SK-N-SH treated with all-trans-retinoic acid at 6 μM for 48 hours (cell line): ENCODE measurements at regions not wholly inside any gene's neighbourhood (a gene's known extent, or its start where the extent isn't known, plus 50 kb on each side); places are given as distances from the start of the nearest gene placed in this dataset.

ENCODE experiments used
- ARNTL ChIP-seq: fragments of 450-650 bp; formaldehyde crosslinking; IDR thresholded peaks from 2 replicates; pipeline ENCODE4 v1.5.0; 2020; ENCODE audit warnings: low read depth, mild to moderate bottlenecking, moderate library complexity, borderline replicate concordance
- BACH2 ChIP-seq: fragments of 250-450 bp; sonication (Bioruptor Pico); IDR thresholded peaks from 2 replicates; pipeline ENCODE4 v1.9.0; 2021; ENCODE audit warnings: mild to moderate bottlenecking, borderline replicate concordance
- GLIS3 ChIP-seq: fragments of 250-450 bp; sonication (Bioruptor Pico); IDR thresholded peaks from 2 replicates; pipeline ENCODE4 v1.5.0; 2020; ENCODE audit warnings: mild to moderate bottlenecking, moderate library complexity
- RARB ChIP-seq: fragments of 250-450 bp; sonication (Bioruptor Pico); IDR thresholded peaks from 2 replicates; pipeline ENCODE4 v1.8.0; 2021; ENCODE audit warnings: mild to moderate bottlenecking, moderate library complexity
- SNAI2 ChIP-seq: fragments of 250-450 bp; sonication (Bioruptor Pico); IDR thresholded peaks from 2 replicates; pipeline ENCODE4 v1.5.0; 2020; ENCODE audit warnings: mild to moderate bottlenecking, moderate library complexity
- ZFP30 ChIP-seq: fragments of 450-650 bp; formaldehyde crosslinking; IDR thresholded peaks from 2 replicates; pipeline ENCODE4 v1.5.0; 2022; ENCODE audit warnings: mild to moderate bottlenecking, moderate library complexity
- TF ChIP-seq, protein P1 (sequence below): fragments of 250-450 bp; sonication (Bioruptor Pico); IDR thresholded peaks from 2 replicates; pipeline ENCODE4 v1.5.1; 2020; ENCODE audit warnings: low read depth, mild to moderate bottlenecking, moderate library complexity
- TF ChIP-seq, protein P2 (sequence below): fragments of 250-450 bp; sonication (Bioruptor Pico); IDR thresholded peaks from 2 replicates; pipeline ENCODE4 v1.5.0; 2020; ENCODE audit warnings: mild to moderate bottlenecking, moderate library complexity
- TF ChIP-seq, protein P3 (sequence below): fragments of 250-450 bp; sonication (Bioruptor Pico); IDR thresholded peaks from 2 replicates; pipeline ENCODE4 v1.8.0; 2021; ENCODE audit warnings: low read depth, mild to moderate bottlenecking, moderate library complexity, borderline replicate concordance

DNA sequence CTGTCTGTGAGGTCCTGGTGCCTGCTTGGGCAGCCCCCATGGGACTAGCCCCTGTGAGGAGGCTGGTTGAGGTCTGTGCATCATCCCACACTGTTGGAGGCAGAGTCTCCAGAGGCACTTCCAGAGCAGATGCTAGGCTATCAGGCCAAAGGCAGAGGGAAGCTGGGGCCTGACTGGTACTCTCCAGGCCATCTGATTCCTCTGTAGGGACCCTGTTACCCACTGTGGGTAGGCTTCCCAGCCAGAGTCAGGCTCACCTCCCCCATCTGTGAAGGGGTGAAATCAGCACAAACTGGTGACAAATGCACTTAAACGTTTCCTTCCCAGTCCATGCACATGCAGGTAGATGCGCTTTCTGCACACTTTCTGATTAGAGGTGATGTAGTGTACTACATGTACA lies 212.6 kb upstream of the TOPAZ1 start:
- TF ChIP-seq, protein P1, sequence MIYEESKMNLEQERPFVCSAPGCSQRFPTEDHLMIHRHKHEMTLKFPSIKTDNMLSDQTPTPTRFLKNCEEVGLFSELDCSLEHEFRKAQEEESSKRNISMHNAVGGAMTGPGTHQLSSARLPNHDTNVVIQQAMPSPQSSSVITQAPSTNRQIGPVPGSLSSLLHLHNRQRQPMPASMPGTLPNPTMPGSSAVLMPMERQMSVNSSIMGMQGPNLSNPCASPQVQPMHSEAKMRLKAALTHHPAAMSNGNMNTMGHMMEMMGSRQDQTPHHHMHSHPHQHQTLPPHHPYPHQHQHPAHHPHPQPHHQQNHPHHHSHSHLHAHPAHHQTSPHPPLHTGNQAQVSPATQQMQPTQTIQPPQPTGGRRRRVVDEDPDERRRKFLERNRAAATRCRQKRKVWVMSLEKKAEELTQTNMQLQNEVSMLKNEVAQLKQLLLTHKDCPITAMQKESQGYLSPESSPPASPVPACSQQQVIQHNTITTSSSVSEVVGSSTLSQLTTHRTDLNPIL, result no peak
- TF ChIP-seq, protein P2, sequence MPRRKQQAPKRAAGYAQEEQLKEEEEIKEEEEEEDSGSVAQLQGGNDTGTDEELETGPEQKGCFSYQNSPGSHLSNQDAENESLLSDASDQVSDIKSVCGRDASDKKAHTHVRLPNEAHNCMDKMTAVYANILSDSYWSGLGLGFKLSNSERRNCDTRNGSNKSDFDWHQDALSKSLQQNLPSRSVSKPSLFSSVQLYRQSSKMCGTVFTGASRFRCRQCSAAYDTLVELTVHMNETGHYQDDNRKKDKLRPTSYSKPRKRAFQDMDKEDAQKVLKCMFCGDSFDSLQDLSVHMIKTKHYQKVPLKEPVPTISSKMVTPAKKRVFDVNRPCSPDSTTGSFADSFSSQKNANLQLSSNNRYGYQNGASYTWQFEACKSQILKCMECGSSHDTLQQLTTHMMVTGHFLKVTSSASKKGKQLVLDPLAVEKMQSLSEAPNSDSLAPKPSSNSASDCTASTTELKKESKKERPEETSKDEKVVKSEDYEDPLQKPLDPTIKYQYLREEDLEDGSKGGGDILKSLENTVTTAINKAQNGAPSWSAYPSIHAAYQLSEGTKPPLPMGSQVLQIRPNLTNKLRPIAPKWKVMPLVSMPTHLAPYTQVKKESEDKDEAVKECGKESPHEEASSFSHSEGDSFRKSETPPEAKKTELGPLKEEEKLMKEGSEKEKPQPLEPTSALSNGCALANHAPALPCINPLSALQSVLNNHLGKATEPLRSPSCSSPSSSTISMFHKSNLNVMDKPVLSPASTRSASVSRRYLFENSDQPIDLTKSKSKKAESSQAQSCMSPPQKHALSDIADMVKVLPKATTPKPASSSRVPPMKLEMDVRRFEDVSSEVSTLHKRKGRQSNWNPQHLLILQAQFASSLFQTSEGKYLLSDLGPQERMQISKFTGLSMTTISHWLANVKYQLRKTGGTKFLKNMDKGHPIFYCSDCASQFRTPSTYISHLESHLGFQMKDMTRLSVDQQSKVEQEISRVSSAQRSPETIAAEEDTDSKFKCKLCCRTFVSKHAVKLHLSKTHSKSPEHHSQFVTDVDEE (CRISPR knock-in tag), result no peak
- TF ChIP-seq ARNTL (CRISPR knock-in tag), result no peak
- TF ChIP-seq, protein P3, sequence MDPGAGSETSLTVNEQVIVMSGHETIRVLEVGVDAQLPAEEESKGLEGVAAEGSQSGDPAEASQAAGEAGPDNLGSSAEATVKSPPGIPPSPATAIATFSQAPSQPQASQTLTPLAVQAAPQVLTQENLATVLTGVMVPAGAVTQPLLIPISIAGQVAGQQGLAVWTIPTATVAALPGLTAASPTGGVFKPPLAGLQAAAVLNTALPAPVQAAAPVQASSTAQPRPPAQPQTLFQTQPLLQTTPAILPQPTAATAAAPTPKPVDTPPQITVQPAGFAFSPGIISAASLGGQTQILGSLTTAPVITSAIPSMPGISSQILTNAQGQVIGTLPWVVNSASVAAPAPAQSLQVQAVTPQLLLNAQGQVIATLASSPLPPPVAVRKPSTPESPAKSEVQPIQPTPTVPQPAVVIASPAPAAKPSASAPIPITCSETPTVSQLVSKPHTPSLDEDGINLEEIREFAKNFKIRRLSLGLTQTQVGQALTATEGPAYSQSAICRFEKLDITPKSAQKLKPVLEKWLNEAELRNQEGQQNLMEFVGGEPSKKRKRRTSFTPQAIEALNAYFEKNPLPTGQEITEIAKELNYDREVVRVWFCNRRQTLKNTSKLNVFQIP (CRISPR knock-in tag), result no peak
- TF ChIP-seq SNAI2, result no peak
- no peak for TF ChIP-seq BACH2 (CRISPR knock-in tag)
- TF ChIP-seq ZFP30 (CRISPR knock-in tag), result no peak
- TF ChIP-seq GLIS3, result no peak
- TF ChIP-seq RARB (CRISPR knock-in tag), result no peak
